Mesenchymal stem cell (in vitro differentiated cells and primary cell): ENCODE measurements at regions not wholly inside any gene's neighbourhood (a gene's known extent, or its start where the extent isn't known, plus 50 kb on each side); places are given as distances from the start of the nearest gene placed in this dataset.

Source experiments
- DNase-seq: peaks from one replicate; pipeline ENCODE4 v3.0.0-alpha.2; 2013
- H2AFZ ChIP-seq: one replicate; pipeline ENCODE4 v1.6.1; 2013; ENCODE audit warnings: low read depth, mild to moderate bottlenecking, control low read depth, inconsistent platforms, low read length, moderate library complexity
- H2AK5ac ChIP-seq: 2 replicates; pipeline ENCODE4 v1.6.1; 2013; ENCODE audit warnings: low read length, moderate library complexity, mild to moderate bottlenecking, inconsistent platforms; ENCODE audit not compliant: severe bottlenecking
- H2BK120ac ChIP-seq: one replicate; pipeline ENCODE4 v1.6.1; 2013; ENCODE audit warnings: low read depth, mild to moderate bottlenecking, inconsistent platforms, low read length, moderate library complexity
- H2BK12ac ChIP-seq, 2 experiments: one replicate each; pipeline ENCODE4 v1.6.1; 2013; ENCODE audit warnings: inconsistent platforms in 2 of 2, low read length in 2 of 2, mild to moderate bottlenecking in 2 of 2, moderate library complexity in 2 of 2, control low read depth in 1 of 2
- H2BK15ac ChIP-seq: one replicate; pipeline ENCODE4 v1.6.1; 2013; ENCODE audit warnings: mild to moderate bottlenecking, low read depth, inconsistent platforms; ENCODE audit not compliant: poor library complexity, severe bottlenecking
- H2BK5ac ChIP-seq: 2 replicates; pipeline ENCODE4 v1.6.1; 2013; ENCODE audit warnings: low read depth, mild to moderate bottlenecking, low read length, control low read depth, inconsistent platforms; ENCODE audit not compliant: poor library complexity, severe bottlenecking
- H3K14ac ChIP-seq, 2 experiments: one replicate each; pipeline ENCODE4 v1.6.1; 2013; ENCODE audit warnings: inconsistent platforms in 2 of 2, low read length in 2 of 2, control low read depth in 1 of 2, mild to moderate bottlenecking in 1 of 2, moderate library complexity in 1 of 2
- H3K18ac ChIP-seq, 2 experiments: one replicate each; pipeline ENCODE4 v1.6.1; 2013; ENCODE audit warnings: inconsistent platforms in 2 of 2, low read length in 2 of 2, control low read depth in 1 of 2, low read depth in 1 of 2, mild to moderate bottlenecking in 1 of 2
- H3K23ac ChIP-seq, 2 experiments: one replicate each; pipeline ENCODE4 v1.6.1; 2013; ENCODE audit warnings: inconsistent platforms in 2 of 2, low read length in 2 of 2, mild to moderate bottlenecking in 2 of 2, moderate library complexity in 2 of 2, control low read depth in 1 of 2
- H3K27ac ChIP-seq: 2 replicates; pipeline ENCODE4 v1.5.1; 2013; ENCODE audit warnings: mild to moderate bottlenecking, moderate library complexity, low read length, control low read depth, inconsistent platforms; ENCODE audit not compliant: poor library complexity, severe bottlenecking
- H3K27me3 ChIP-seq, 2 experiments: 2 replicates each; pipeline versions ENCODE4 v1.6.1 to v1.7.0; 2013; ENCODE audit warnings: low read length in 2 of 2, mild to moderate bottlenecking in 2 of 2, moderate library complexity in 2 of 2, control low read depth in 1 of 2, inconsistent platforms in 1 of 2; ENCODE audit not compliant: control insufficient read depth in 1 of 2, insufficient read depth in 1 of 2
- H3K36me3 ChIP-seq, 2 experiments: 2 replicates each; pipeline versions ENCODE4 v1.6.1 to v1.7.0; 2013; ENCODE audit warnings: low read length in 2 of 2, control low read depth in 1 of 2, inconsistent platforms in 1 of 2, low read depth in 1 of 2, mild to moderate bottlenecking in 1 of 2; ENCODE audit not compliant: insufficient read depth in 2 of 2, control insufficient read depth in 1 of 2
- H3K4ac ChIP-seq, 2 experiments: one replicate each; pipeline ENCODE4 v1.6.1; 2013; ENCODE audit warnings: inconsistent platforms in 2 of 2, low read length in 2 of 2, mild to moderate bottlenecking in 2 of 2, moderate library complexity in 2 of 2, control low read depth in 1 of 2, low read depth in 1 of 2
- H3K4me1 ChIP-seq: 2 replicates; pipeline ENCODE4 v1.6.1; 2013; ENCODE audit warnings: low read depth, low read length, control low read depth; ENCODE audit not compliant: control insufficient read depth, insufficient read depth
- H3K4me2 ChIP-seq: 2 replicates; pipeline ENCODE4 v1.6.1; 2013; ENCODE audit warnings: low read length, mild to moderate bottlenecking, inconsistent platforms; ENCODE audit not compliant: poor library complexity, severe bottlenecking
- H3K4me3 ChIP-seq, 2 experiments: 2 replicates each; pipeline versions ENCODE4 v1.5.1 to v1.7.0; 2013; ENCODE audit warnings: low read length in 2 of 2, mild to moderate bottlenecking in 2 of 2, control low read depth in 1 of 2, low read depth in 1 of 2; ENCODE audit not compliant: insufficient read depth in 1 of 2
- H3K79me1 ChIP-seq: replicated peaks from 2 replicates; pipeline ENCODE4 v1.6.1; 2013; ENCODE audit warnings: mild to moderate bottlenecking, control low read depth, low read length, inconsistent platforms; ENCODE audit not compliant: poor library complexity, severe bottlenecking
- H3K9ac ChIP-seq: 2 replicates; pipeline ENCODE4 v1.7.0; 2013; ENCODE audit warnings: mild to moderate bottlenecking, low read length, moderate library complexity
- H3K9me3 ChIP-seq: 2 replicates; pipeline ENCODE4 v1.7.0; 2013; ENCODE audit warnings: mild to moderate bottlenecking, low read length; ENCODE audit not compliant: control insufficient read depth
- H4K8ac ChIP-seq: one replicate; pipeline ENCODE4 v1.6.1; 2013; ENCODE audit warnings: inconsistent platforms, mild to moderate bottlenecking, low read length, moderate library complexity
- H4K91ac ChIP-seq: one replicate; pipeline ENCODE4 v1.6.1; 2013; ENCODE audit warnings: mild to moderate bottlenecking, low read length, inconsistent platforms
- WGBS: methylation state at CpG from one replicate; pipeline ENCODE4 v1.1.7; 2013; ENCODE audit warnings: mixed read lengths; 5-methylcytosine and 5-hydroxymethylcytosine counted together

GRCh38 chr10:125502276-125502675 lies 180.7 kb downstream of the TEX36 start:
- no peak overlapping the region for H2BK5ac ChIP-seq
- no peak overlapping the region for H2AK5ac ChIP-seq
- H3K23ac ChIP-seq: no peak overlapping the region
- 84% methylated on average over 8 of the region's 8 CpGs for WGBS
- no peak overlapping the region for H3K4me3 ChIP-seq
- H2BK12ac ChIP-seq: no peak overlapping the region
- H2BK15ac ChIP-seq: no peak overlapping the region
- H3K14ac ChIP-seq: no peak overlapping the region
- no peak overlapping the region for H3K9ac ChIP-seq
- no peaks in the 10 kb centered on the region for H3K4me1 ChIP-seq
- H4K91ac ChIP-seq: no peak overlapping the region
- H3K4ac ChIP-seq: no peak overlapping the region
- H3K27me3 ChIP-seq: peaks cover 0 to 11% of the 10 kb centered on the region in 2 experiments
- no peak overlapping the region for H2BK120ac ChIP-seq
- peaks cover 8% of the 10 kb centered on the region for H3K9me3 ChIP-seq
- DNase-seq: no peak
- no peaks in the 10 kb centered on the region for H3K36me3 ChIP-seq
- H4K8ac ChIP-seq: no peak overlapping the region
- no peak overlapping the region for H3K27ac ChIP-seq
- H3K18ac ChIP-seq: no peak overlapping the region
- H3K4me2 ChIP-seq: no peak overlapping the region
- H2AFZ ChIP-seq: no peak overlapping the region
- no peaks in the 10 kb centered on the region for H3K79me1 ChIP-seq

DNA sequence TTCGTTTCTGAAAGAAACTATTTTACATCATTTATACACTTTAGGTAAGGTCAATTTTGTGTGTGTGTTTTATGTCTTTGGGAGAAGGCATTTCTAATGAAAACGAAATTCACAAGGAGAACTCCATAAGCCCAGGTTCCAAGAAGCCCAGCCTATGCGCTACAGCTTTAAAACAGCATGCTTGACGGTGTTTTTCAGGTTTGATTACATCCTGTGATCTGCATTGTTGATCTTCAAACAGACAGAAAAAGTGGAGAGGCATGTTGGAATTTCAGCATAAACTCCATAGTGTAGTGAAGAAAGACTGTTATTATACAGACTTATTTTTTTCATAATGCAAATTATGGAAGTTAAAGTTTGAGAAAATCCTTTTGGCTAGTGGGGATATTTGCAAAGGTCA lies 187.6 kb downstream of the TEX36 start:
- H3K23ac ChIP-seq: no peak overlapping the region
- H2AFZ ChIP-seq: no peak overlapping the region
- H3K4me1 ChIP-seq: no peaks in the 10 kb centered on the region
- H3K14ac ChIP-seq: no peak overlapping the region
- DNase-seq: no peak
- no peaks in the 10 kb centered on the region for H3K36me3 ChIP-seq
- H3K4me3 ChIP-seq: no peak overlapping the region
- H3K79me1 ChIP-seq: no peaks in the 10 kb centered on the region
- H3K18ac ChIP-seq: no peak overlapping the region
- no peak overlapping the region for H4K91ac ChIP-seq
- no peak overlapping the region for H2AK5ac ChIP-seq
- H3K27me3 ChIP-seq: peaks cover 0 to 11% of the 10 kb centered on the region in 2 experiments
- no peak overlapping the region for H4K8ac ChIP-seq
- H3K9ac ChIP-seq: no peak overlapping the region
- no peaks in the 10 kb centered on the region for H3K9me3 ChIP-seq
- no peak overlapping the region for H2BK5ac ChIP-seq
- no peak overlapping the region for H3K27ac ChIP-seq
- no peak overlapping the region for H3K4me2 ChIP-seq
- H2BK15ac ChIP-seq: no peak overlapping the region
- no peak overlapping the region for H2BK120ac ChIP-seq
- WGBS: 80% methylated on average over 3 of the region's 4 CpGs
- H3K4ac ChIP-seq: no peak overlapping the region
- H2BK12ac ChIP-seq: no peak overlapping the region

- no peak overlapping the region for H3K18ac ChIP-seq
- H2BK12ac ChIP-seq: no peak overlapping the region
- no peak overlapping the region for H2BK15ac ChIP-seq
- H3K4me2 ChIP-seq: no peak overlapping the region
- H3K4me1 ChIP-seq: no peaks in the 10 kb centered on the region
- DNase-seq: no peak
- H4K8ac ChIP-seq: no peak overlapping the region
- H2BK5ac ChIP-seq: no peak overlapping the region
- no peaks in the 10 kb centered on the region for H3K9me3 ChIP-seq
- H2AK5ac ChIP-seq: no peak overlapping the region
- no peak overlapping the region for H3K4ac ChIP-seq
- H3K27ac ChIP-seq: no peak overlapping the region
- 73% methylated on average over 10 of the region's 10 CpGs for WGBS
- H3K79me1 ChIP-seq: no peaks in the 10 kb centered on the region
- H3K9ac ChIP-seq: no peak overlapping the region
- H2BK120ac ChIP-seq: no peak overlapping the region
- H3K27me3 ChIP-seq: peaks cover 0 to 7% of the 10 kb centered on the region in 2 experiments
- no peaks in the 10 kb centered on the region for H3K36me3 ChIP-seq
- no peak overlapping the region for H2AFZ ChIP-seq
- H4K91ac ChIP-seq: no peak overlapping the region
- no peak overlapping the region for H3K23ac ChIP-seq
- H3K14ac ChIP-seq: no peak overlapping the region
- H3K4me3 ChIP-seq: no peak overlapping the region
Observed at GRCh38 chr10:125494651-125495239, 188.2 kb downstream of the TEX36 start.

DNA sequence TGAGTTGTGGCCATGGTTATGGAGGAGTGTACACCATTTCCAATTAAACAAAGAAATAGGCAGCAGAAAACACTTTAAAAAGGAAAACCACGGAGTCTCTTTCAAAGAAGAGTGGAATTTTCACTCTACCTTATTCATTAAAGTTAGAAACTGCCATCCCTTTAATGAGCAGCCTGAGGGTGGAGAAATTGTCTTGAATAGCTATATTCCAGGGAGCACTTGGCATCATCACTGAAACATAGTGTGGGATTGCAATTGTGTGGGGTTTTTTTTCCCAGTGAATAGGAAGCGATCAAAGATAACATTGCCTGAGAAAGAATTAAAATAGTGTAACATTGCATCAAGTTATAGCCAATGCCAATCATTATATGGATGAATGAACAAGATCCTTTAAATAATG lies 191.6 kb downstream of the TEX36 start:
- Histone ChIP-seq H2BK15ac (no peak overlapping the region), H3K9ac (no peak overlapping the region), H2BK12ac (no peak overlapping the region), H4K91ac (no peak overlapping the region), H2AK5ac (no peak overlapping the region), H3K14ac (no peak overlapping the region), H2AFZ (no peak overlapping the region), H3K23ac (no peak overlapping the region), H3K36me3 (no peaks in the 10 kb centered on the region), H3K27ac (no peak overlapping the region), H3K9me3 (no peaks in the 10 kb centered on the region), H3K79me1 (no peaks in the 10 kb centered on the region), H3K4me3 (no peak overlapping the region), H2BK5ac (no peak overlapping the region), H3K4ac (no peak overlapping the region), H2BK120ac (no peak overlapping the region), H3K27me3 (no peaks in the 10 kb centered on the region), H3K4me1 (no peaks in the 10 kb centered on the region), H3K4me2 (no peak overlapping the region), H4K8ac (no peak overlapping the region), H3K18ac (no peak overlapping the region)
- WGBS: no CpG with 5 or more reads among the region's 2 CpGs
- DNase-seq: no peak
